ENCODE measurements at regions not wholly inside any gene's neighbourhood (a gene's known extent, or its start where the extent isn't known, plus 50 kb on each side); places are given as distances from the start of the nearest gene placed in this dataset.
"Not testable (repeated sequence)": the region's sequence is repeated elsewhere in the genome, so short reads cannot be mapped to it uniquely, and the experiment has no call there.

DNA sequence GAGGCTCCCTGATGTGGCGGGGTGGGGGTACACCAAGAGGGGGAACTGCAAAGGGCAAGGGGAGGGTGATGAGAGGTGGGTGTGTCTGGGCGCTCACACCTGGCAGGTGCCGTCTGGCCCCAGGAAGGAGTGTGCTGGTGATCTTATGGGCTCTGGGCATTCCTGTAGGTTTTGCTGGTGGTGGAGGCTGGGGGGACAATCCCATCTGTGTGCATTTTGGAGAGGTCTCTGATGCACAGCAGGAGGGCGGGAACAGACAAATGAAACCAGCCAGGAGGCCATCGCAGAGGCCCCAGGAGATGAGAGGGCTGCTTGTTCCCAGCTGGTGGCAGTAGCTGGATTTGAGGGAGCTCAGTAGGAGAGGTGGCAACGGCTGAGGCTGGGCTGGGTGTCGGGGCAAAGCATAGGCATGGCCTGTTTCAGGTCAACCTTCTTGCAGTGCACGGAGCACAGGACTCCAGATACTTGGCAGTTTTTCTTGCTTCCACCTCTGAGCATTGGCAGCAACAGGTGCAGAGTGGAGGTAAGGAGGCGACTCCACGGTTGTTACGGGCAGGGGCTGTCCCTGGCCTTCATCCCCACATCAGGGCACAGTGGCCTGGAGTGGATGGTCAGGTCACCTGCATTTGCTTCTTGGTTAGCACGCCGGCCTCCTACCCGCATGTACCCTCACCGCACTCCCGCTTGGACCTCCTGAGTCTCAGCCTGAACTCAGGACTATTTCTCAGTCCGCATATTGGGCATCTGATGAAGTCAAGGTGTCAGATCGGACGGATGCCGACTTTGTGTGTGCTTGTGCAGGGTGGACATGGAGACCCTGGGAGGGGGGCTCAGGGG lies 194.2 kb upstream of the HDAC4 start:
- DNase-seq = no peak

DNA sequence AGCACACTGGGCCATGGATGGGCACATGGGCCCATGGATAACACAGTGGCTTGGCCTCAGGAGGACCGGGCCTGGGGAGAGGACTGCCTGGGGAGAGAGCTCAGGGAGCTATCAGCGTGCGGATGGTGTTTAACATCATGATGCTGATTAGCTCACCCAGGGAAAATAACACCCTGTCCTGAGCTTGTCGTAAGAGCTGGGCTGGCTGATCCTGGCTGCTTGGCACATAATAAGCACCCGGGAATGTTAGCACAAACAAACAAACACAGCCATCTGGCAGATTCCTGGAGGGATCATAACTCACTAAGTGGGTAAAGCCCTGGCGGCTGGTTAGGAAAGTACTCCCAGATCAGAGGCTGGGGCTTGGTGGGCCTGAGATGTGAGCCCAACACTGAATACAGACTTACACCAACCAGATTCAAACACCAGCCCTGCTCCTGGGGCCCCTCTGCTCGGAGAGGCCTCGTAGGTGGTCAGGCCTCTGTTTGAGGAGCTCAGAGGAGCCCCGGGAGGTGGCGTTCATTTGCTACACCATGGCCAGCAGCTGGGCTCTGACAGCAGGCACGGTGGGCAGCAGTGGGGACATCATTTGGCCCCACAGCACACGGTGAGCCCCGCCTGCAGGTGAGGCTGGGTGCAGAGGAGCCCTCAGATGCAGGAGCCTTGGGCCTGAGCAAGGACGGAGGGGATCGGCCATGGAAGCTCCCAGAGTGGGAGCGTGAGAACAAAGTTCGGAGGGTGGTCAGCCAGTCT lies 193.4 kb upstream of the HDAC4 start:
- DNase-seq = no peak

DNA sequence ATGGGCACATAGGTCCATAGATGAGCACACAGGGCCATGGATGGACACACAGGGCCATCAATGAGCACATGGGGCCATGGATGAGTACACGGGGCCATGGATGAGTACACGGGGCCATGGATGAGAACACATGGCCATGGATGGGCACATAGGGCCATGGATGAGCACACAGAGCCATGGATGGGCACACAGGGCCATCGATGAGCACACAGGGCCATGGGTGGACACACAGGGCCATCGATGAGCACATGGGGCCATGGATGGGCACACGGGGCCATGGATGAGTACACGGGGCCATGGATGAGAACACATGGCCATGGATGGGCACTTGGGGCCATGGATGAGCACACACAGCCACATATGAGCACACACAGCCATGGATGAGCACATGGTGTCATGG lies 192.6 kb upstream of the HDAC4 start:
- no peak for DNase-seq

DNA sequence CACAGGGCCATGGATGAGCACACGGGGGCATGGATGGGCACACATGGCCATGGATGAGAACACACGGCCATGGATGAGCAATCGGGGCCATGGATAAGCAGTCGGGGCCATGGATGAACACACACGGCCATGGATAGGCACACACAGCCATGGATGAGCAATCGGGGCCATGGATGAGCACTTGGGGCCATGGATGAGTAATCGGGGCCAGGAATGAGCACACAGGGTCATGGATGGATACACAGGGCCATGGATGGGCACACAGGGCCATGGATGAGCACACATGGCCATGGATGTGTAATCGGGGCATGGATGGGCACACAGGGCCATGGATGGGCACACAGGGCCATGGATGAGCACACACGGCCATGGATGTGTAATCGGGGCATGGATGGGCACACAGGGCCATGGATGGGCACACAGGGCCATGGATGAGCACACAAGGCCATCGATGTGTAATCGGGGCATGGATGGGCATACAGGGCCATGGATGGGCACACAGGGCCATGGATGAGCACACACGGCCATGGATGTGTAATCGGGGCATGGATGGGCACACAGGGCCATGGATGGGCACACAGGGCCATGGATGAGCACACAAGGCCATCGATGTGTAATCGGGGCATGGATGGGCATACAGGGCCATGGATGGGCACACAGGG lies 191.9 kb upstream of the HDAC4 start:
- DNase-seq = not testable (repeated sequence)

DNA sequence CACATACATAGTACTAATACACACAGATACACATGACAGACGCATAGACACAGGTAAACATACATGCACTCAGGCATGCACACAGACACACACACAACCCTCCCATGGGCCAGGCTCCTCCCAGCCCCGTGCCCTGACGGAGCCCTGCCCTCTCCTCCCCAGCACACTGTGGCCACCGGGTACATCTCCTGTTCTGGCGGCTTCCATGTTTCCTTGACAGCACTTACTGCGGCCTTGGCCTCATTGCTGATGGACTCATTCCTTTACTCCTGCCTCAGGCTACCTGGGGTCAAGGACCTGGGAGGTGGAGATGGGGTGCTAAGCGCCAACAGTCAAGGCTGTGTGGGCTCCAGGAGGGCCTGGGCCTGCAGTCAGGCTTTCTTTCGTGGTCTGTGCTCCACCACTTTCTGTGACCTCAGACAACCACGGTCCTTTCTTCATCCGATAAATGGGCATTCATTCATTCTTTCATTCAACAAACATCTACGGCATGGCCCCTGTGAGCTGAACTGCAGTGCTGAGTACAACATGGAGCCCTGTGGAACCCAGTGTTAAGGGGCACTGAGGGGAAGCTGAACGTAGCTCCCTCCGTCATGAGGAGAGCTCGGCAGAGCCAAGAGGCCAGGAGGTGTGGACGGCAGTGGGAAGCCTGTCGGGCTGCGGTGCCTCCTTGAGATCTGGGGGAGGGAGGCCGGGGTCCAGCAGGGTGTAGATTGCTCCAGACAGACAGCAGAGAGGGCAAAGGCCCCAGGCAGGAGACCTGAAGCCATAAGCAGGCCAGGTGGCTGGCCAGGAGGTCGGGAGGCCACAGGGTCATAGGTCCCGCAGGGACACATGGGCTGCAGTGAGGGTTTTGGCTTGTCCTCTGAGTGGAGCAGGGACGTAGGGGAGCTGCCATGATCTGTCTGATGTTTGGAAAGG lies 190.4 kb upstream of the HDAC4 start:
- DNase-seq = no peak

DNA sequence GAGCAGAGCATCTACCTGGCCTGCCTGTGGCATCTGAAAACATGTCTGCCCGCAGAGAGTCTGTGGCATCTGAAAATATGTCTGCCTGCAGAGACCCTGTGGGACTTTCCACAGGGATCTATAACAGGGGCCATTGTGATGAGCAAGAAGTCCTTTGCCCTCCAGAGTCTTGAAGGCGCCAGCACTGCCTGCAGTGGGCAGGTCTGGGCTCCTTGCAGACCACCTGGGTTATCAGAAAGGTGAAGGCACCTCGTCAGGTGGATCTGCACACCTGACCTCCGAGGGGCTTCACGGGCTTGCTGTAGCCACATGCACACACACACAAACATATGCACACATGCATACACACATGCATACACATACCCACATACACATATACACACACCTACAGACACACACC lies 189.5 kb upstream of the HDAC4 start:
- no peak for DNase-seq

DNA sequence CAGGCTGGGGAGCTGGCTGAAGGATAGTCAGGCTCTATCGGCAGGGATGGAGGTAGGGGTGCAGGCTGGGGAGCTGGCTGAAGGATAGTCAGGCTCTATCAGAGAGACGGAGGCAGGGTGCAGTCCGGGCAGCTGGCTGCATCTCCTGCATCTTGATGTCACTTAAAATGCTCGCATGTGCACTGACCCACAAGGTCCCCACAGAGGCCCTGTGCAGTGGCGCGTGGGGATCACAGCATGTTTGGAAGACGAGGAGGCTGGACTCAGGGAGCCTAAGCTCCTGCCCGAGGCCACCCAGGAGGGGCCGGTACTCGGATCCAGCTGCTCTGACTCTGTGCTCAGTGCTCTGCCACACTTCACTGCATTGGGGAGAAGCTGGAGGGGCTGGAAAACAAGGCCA lies 189.0 kb upstream of the HDAC4 start:
- DNase-seq = no peak

DNA sequence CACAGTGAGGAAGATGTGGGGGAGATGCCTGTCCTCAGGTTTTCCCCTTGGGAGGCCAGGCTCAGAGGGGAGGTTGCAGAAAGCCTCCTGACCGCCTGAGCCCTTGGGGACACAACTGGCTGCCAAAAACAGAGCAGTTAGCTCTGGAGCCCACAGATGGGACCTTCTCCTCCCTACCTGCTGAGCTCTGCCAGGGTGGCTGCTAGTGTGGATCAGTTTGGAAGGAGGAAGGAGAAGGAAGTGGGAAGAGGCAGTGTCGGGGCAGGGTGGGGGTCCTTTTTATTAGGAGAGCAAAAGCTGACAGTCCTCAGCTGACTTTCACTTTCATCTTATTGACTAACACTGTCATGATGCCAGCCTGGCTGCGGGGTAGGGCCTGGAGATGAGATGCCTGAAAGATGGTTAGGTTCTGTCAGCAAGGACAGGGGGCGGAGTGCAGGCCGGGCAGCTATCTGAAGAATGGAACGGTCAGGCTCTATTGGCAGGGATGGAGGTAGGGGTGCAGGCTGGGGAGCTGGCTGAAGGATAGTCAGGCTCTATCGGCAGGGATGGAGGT lies 188.5 kb upstream of the HDAC4 start:
- no peak for DNase-seq

DNA sequence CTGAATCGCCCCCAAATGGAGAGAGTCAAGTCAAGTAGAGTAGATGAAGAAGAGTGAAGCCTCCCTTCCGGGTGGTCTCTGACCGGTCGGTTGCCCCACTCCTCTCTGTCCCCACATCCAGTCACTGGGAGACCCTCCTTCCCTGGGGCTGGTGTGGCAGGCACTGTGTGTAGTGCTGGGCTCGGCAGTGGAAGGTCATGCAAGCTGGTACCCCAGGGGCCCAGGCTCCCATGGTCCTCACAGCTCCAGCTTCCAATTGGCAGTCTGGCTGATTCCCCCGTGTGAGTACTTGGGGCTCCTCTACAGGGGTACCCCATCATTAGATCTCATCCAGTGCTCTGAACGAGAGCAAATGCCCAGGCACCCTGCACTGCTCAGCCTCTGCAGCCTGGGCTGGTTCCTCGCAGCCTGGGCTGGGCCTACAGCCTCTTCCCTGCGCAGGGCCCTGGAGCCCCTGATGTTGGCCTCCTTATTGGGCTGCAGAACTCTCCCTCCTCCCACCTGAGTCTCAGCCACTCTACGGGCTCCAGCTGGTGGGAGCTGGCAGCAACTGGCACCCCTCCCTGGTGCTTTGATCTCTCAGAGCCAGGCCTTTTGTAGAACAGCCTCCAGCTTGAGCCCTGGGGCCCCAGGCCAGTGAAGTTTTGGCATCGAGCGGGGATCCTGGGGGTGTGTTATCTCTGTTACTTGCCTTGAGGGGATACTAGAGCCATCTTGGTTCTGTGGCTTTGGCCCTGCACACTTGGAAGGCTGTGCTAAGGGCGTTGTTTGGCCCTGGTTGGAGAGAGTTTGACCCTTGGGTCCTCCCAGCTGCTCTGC lies 187.8 kb upstream of the HDAC4 start:
- DNase-seq = no peak

DNA sequence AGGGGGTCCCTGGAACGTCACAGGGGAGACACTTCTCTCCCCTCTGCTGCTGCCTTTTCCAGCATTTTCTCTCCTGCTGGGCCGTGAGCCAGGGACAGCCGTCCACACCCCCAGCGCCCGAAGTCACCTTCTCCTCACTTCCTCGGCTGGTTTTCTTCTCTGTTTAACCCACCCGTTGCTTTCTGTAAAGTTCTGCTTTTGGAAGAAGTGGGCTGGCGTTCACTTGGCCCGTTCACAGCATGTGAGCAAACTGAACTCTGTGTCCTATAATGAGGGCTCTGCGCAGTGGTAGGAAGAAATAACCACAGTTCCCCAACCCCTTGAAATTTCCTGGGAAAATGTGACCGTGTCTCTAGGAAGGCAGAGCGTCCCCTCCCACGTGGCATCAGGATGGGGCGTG lies 187.0 kb upstream of the HDAC4 start:
- DNase-seq = no peak

DNA sequence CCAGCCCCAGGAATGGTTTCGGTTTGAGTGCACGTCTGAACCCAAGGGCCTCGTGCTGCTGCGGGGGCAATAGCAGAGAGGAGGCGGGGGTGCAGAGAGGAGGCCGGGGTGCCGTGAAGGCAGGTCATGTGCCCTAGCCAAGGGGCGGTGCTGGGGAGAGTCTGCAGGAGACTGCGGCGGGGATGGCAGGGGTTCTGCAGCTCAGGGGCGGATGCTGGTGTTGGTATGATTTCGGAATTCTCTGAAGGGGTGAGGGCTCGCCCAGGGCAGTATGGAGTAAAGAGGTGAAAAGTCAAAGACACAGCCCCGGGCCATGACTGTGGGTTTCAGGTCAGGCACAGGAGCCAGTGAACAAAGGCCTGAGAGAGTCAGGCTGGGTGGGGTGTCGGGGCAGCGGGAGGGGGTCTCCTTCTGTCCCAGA lies 186.5 kb upstream of the HDAC4 start:
- DNase-seq = no peak

DNA sequence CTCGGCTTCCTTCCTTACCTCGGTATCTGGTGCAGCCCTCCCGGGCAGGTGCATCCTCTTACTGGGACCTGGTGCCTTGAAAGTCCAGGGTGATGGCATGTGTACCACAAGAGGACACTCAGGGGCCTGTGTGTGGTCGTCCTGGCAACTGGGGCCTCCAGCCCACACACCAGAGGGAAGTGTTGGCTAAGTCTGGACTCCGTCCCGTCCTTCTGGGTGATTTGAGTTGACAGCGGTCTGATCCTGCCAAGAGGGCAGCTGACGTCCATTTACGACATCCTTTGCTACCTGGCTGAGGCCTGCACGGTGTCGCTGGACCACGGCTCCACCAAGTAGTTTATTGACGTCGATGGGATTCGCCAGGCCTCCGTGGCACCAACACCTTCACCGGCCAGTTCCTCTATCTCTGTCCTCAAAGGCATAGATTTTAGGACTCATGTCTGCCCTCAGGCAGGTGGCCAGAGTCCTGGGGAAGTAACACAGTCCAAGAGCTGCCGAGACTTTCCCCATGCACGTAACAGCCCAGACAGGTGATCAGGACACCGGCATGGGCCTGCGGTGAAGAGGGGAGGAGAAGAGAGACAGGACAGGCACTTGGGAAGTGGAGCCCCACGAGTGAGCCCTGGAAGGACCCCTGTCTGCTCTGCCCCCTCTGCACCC lies 186.0 kb upstream of the HDAC4 start:
- DNase-seq = no peak

DNA sequence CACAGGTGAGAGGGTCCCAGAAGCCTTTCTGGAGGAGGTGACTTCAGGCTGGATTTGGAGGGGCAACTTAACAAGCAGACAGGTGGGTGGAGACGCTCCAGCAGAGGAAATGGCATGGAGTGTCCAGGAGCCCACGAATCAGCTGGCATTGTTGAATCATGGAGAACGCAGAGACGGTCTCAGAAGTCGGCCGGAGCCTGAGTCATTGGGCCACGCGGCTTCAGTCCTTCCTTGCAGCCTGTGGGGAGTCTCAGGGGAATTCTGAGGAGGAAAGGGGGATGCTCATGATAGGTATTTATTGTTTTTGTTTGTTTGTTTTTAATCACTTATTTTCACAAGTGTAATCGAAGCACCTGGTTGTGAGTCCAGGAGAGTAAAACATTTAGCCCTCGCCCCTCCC lies 184.6 kb upstream of the HDAC4 start:
- DNase-seq = no peak

DNA sequence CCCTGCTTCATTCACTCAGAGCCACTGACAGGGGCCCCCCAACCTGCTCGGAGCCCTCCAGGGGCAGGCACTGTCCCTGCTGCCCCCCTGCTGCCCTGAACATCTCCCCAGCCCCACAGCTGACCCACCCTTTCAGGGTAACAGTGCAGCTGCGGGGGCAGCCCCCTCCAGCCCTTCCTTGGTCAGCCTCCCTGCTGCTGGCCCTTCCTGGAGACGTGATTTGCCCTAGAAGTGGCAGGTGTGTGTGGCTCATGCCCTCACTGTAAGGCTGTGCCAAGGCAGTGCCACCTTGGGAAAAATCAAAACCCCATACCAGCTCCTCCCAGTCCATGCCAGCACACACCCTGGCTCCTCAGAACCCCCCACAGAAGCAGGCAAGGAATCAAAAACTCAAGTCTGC lies 184.2 kb upstream of the HDAC4 start:
- no peak for DNase-seq

DNA sequence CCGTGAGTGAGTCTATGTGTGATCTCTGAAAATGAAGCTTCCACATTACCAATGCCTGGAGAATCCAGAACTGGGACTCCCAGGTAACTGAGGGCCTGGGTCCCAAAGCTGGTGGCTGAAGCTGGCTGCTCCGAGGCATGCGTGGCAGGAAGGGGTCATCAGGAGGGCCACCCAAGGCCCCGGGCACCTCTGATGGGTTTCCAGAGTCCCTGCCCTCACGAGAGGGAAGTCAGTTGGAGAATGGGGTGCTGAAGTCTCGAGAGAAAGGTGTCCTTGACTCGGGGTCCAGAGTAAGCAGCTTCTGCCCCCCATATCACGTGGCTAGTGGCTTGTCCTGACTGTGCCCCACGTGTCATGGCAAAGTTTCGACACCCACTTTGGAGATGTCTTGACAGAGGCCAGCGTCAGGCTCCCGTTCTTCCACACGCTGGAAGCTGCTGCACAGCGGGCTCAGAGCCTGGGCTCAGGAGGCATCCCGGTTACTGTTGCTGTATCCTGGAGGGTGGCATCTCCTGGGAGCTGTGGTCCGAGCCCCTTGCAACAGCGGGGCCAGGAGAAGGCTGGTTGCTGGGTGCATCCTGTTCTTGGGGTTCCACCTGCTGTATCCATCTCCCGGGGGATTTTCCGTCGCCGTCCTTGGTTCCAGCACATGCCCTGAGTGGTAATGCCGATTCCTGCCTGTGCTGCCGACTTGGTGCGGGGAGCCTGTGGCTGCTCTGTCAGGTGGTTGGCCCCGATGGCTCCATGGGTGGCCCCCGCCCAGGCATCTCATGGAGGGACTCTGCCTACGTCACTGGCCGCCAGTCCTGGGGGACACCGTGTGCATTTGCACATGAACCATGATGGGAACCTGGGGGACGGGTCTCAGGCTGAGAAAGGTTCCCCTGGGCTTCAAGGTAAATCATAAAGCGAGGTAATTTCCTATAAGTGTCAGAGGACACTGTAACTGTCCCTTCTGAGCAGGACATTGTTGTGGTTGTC lies 183.3 kb upstream of the HDAC4 start:
- no peak for DNase-seq

DNA sequence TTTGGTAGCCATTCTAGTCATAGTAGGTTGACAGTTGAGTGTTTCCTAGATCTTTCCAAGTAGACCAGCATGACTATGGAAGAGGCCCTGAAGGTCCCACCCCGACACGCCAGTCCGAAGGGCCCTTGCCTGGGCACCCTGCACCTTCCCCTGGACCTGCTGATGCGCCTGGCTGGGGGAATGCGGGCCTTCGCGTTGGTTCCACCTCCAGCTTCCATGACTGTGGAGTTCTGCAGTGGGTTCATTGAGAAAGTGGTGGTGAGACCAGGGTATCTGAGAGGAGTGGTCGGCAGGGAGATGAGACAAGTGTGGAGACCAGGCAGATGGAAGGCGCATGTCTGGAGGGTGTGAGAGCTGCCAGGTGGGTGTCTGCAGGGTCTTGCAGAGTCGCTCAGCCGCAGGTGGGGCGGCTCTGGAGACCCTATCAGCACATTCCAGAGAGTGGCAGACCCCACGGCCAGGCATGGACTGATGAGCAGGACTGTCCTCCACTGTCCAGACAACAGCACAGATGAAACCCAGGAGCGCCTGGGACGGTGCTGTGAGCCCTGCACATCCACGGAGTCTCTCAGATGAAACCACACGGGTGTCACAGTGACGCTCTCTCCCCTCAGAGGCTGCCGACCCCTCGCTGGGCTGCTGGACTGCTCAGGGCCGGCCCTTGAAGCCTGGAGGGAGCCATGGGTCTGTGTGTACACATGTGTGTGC lies 182.5 kb upstream of the HDAC4 start:
- no peak for DNase-seq

DNA sequence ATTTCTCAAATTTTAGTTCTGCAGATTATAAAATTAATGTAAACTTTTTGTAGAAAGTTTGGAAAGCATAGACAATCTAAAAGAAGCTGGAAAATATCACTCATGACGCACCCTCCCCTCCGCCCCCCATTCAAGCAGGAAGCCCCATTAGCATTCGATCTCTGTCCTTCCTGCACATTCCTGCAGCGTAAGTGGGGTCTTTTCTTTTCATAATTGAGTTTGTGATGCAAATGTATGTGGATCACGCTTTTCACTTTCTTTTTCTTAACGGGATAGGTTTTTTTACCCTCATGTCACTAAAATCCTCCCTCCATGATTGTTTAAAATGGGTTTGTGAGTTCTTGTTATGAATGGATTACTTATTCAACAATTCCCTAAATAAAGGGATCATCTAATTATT lies 181.7 kb upstream of the HDAC4 start:
- no peak for DNase-seq

DNA sequence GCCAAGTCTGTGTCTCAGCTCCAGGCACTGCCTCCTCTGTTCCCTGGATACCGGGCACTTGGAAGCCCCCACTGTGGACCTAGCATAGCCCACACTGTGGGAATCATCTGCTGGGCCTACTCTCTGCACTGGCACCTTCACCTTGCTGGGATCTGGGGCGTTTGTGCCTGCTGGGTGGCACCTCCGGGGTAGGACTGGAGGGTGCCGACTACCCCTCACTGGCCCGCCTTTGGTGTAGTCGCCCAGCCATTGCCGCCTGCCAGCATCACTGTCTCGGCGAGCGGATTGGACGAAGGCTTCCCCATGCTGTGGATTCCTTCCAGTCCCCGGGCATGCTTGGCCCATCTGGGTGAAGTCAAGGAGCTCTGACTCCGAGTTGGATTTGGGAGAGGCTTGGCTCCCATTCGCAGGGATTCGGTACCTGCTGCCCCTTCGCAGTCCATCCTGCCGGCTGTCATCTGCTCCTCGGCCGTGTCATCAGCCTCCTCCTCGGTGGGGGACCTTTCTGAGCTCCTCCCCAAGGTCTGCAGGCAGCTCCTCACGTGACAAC lies 180.6 kb upstream of the HDAC4 start:
- DNase-seq = no peak

DNA sequence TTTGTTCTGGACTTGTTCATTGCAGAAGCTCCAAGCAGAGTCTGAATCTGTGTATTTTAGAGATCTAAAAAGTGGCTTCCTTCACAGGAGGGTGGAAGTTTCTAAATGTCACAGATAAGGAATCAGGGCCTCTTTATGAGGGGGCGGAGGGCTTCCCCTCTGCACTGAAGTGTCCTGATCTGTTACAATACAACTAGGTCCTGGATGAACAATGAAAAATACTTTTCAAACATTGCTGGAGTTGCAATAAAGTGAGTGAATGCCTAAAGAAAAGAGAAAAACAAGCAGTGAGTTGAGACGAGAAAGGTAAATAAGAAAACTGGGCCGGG lies 179.3 kb upstream of the HDAC4 start:
- DNase-seq = no peak
